Gastroesophageal sphincter (tissue), 4 donors: ENCODE measurements at regions not wholly inside any gene's neighbourhood (a gene's known extent, or its start where the extent isn't known, plus 50 kb on each side); places are given as distances from the start of the nearest gene placed in this dataset.

ENCODE experiments used
- ATAC-seq: fragments of 150-250 bp; one replicate; pipeline ENCODE4 v1.9.1; 2016; ENCODE audit warnings: mild to moderate bottlenecking, moderate library complexity
- H3K27ac ChIP-seq, 4 donors: fragments of 200-600 bp; sonication (generic) in 3 of 4; 1 replicate in 3 of 4; 2 replicates in 1 of 4; pipeline ENCODE4 v1.5.1; 2016 to 2019
- H3K27me3 ChIP-seq: fragments of 200-600 bp; sonication (generic); one replicate; pipeline ENCODE4 v1.5.1; 2019
- H3K36me3 ChIP-seq, 2 donors: fragments of 200-600 bp; sonication (generic); one replicate each; pipeline ENCODE4 v1.5.1; 2019; ENCODE audit warnings: control low read depth in 1 of 2
- H3K4me1 ChIP-seq, 3 donors: fragments of 200-600 bp; sonication (generic); 1 replicate in 2 of 3; 2 replicates in 1 of 3; pipeline ENCODE4 v1.5.1; 2016 to 2019; ENCODE audit warnings: control low read depth in 2 of 3
- H3K4me3 ChIP-seq, 2 donors: fragments of 200-600 bp; sonication (generic); one replicate each; pipeline ENCODE4 v1.5.1; 2019; ENCODE audit warnings: mild to moderate bottlenecking in 1 of 2, moderate library complexity in 1 of 2
- H3K9me3 ChIP-seq, 3 donors: fragments of 200-600 bp; sonication (generic); one replicate each; pipeline ENCODE4 v1.5.1; 2017 to 2019; ENCODE audit warnings: control low read depth in 2 of 3
- EP300 ChIP-seq: sonication (generic); formaldehyde crosslinking; IDR thresholded peaks from one replicate; pipeline ENCODE4 v1.6.1; 2017; ENCODE audit warnings: antibody characterized with exemption, mild to moderate bottlenecking
- POLR2A ChIP-seq, 2 donors: fragments of 450-650 bp; IDR thresholded peaks; one replicate each; pipeline ENCODE4 v1.6.1; 2017; ENCODE audit warnings: antibody characterized with exemption in 2 of 2, mild to moderate bottlenecking in 2 of 2, moderate library complexity in 1 of 2
- POLR2AphosphoS5 ChIP-seq: sonication (generic); formaldehyde crosslinking; IDR thresholded peaks from one replicate; pipeline ENCODE4 v1.6.1; 2017; ENCODE audit warnings: antibody characterized with exemption
- WGBS, 2 donors: methylation state at CpG; one replicate each; pipeline ENCODE4 v1.1.5; 2018; ENCODE audit warnings: low coverage in 1 of 2; 5-methylcytosine and 5-hydroxymethylcytosine counted together
- TF ChIP-seq, protein P1 (sequence below), 4 experiments: fragments of 200-600 bp in 2 of 4; fragments of 450-650 bp in 2 of 4; sonication (generic) in 1 of 4; IDR thresholded peaks; one replicate each; pipeline ENCODE4 v1.5.1; 2017 to 2019; ENCODE audit warnings: antibody characterized with exemption in 4 of 4, mild to moderate bottlenecking in 2 of 4, moderate library complexity in 2 of 4

DNA sequence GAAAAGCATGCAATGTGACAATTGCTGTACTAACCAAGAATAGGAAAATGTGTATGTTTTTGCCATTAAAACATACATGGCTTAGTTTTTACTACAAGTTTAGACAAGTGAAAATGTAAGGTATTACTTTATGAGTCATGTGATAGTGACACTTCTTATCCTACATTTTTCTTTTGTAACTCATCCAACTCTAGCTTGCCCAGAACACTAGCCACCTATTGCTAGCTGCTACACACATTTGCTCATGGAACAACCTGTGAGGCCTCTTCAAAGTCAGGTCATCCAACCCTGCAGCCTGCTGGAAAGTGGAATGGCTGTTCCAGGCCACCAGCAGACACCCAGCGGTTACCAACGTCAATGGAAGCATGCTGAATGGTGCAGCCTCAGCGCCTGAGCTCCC lies 1043.9 kb downstream of the TMEM182 start:
- H3K4me1 ChIP-seq, result no peaks in the 10 kb centered on the region
- no peak overlapping the region for H3K27ac ChIP-seq
- WGBS, 2 donors, result 78 to 80% methylated on average over 2 to 3 of the region's 3 CpGs
- no peaks in the 10 kb centered on the region for H3K9me3 ChIP-seq
- no peak for ATAC-seq
- no peak overlapping the region for H3K4me3 ChIP-seq
- no peaks in the 10 kb centered on the region for H3K27me3 ChIP-seq
- TF ChIP-seq EP300, result no peak
- TF ChIP-seq, protein P1, sequence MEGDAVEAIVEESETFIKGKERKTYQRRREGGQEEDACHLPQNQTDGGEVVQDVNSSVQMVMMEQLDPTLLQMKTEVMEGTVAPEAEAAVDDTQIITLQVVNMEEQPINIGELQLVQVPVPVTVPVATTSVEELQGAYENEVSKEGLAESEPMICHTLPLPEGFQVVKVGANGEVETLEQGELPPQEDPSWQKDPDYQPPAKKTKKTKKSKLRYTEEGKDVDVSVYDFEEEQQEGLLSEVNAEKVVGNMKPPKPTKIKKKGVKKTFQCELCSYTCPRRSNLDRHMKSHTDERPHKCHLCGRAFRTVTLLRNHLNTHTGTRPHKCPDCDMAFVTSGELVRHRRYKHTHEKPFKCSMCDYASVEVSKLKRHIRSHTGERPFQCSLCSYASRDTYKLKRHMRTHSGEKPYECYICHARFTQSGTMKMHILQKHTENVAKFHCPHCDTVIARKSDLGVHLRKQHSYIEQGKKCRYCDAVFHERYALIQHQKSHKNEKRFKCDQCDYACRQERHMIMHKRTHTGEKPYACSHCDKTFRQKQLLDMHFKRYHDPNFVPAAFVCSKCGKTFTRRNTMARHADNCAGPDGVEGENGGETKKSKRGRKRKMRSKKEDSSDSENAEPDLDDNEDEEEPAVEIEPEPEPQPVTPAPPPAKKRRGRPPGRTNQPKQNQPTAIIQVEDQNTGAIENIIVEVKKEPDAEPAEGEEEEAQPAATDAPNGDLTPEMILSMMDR (IDR thresholded peaks at IDR 0.05), result no peak
- no peak for TF ChIP-seq POLR2AphosphoS5
- TF ChIP-seq POLR2A (IDR thresholded peaks at IDR 0.05), result no peak
- H3K36me3 ChIP-seq, result no peaks in the 10 kb centered on the region

- Histone ChIP-seq H3K9me3 (no peaks in the 10 kb centered on the region), H3K36me3 (no peaks in the 10 kb centered on the region), H3K27me3 (no peaks in the 10 kb centered on the region), H3K27ac (no peak overlapping the region), H3K4me1 (no peaks in the 10 kb centered on the region), H3K4me3 (no peak overlapping the region)
- TF ChIP-seq, protein P1 (IDR thresholded peaks at IDR 0.05), result no peak
- no peak for TF ChIP-seq POLR2A (IDR thresholded peaks at IDR 0.05)
- no peak for TF ChIP-seq EP300
- TF ChIP-seq POLR2AphosphoS5, result no peak
- 52 to 63% methylated on average over 8 of the region's 8 CpGs for WGBS, 2 donors
- no peak for ATAC-seq
Observed at GRCh38 chr2:103808814-103809213, 1045.1 kb upstream of the POU3F3 start.

GRCh38 chr2:103809415-103809814 lies 1044.5 kb upstream of the POU3F3 start:
- no peak for ATAC-seq
- WGBS, 2 donors, result 44 to 64% methylated on average over 7 of the region's 7 CpGs
- no peaks in the 10 kb centered on the region for H3K9me3 ChIP-seq
- no peak overlapping the region for H3K27ac ChIP-seq
- H3K4me3 ChIP-seq, result no peak overlapping the region
- no peaks in the 10 kb centered on the region for H3K4me1 ChIP-seq
- H3K27me3 ChIP-seq, result no peaks in the 10 kb centered on the region
- H3K36me3 ChIP-seq, result no peaks in the 10 kb centered on the region
- no peak for TF ChIP-seq POLR2AphosphoS5
- no peak for TF ChIP-seq POLR2A (IDR thresholded peaks at IDR 0.05)
- no peak for TF ChIP-seq EP300
- TF ChIP-seq, protein P1 (IDR thresholded peaks at IDR 0.05), result no peak

GRCh38 chr2:103809941-103810441 lies 1043.9 kb upstream of the POU3F3 start:
- Histone ChIP-seq H3K27ac (no peak overlapping the region), H3K9me3 (no peaks in the 10 kb centered on the region), H3K36me3 (no peaks in the 10 kb centered on the region), H3K4me3 (no peak overlapping the region), H3K4me1 (no peaks in the 10 kb centered on the region), H3K27me3 (no peaks in the 10 kb centered on the region)
- no peak for ATAC-seq
- WGBS, 2 donors, result 31% methylated on average over 4 to 5 of the region's 7 CpGs
- TF ChIP-seq, protein P1 (IDR thresholded peaks at IDR 0.05), result no peak
- TF ChIP-seq POLR2A (IDR thresholded peaks at IDR 0.05) (no peak), EP300 (no peak), POLR2AphosphoS5 (no peak)

DNA sequence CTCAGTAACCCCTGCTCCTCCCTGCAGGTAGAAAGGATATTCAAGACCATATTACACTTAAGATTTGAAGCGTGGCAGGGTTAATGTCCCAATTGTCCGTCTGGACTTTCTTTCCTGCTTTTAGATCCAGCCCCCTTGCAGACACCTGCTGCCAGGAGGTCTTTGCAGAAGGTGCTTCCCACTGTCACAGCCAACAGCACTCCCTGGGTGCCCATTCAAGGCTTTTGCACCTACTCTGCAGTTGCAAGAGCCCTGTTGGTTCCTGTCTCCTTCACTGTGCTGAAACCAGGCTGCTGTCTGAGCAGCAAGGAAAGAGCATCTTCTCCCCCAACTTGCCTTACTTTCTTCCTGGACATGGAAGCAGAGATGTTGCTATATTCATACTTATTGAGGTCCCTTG lies 1043.0 kb upstream of the POU3F3 start:
- no peaks in the 10 kb centered on the region for H3K36me3 ChIP-seq
- H3K4me3 ChIP-seq, result no peak overlapping the region
- 54 to 56% methylated on average over 2 of the region's 2 CpGs for WGBS, 2 donors
- H3K27me3 ChIP-seq, result no peaks in the 10 kb centered on the region
- no peak for TF ChIP-seq POLR2AphosphoS5
- TF ChIP-seq EP300, result no peak
- TF ChIP-seq, protein P1 (IDR thresholded peaks at IDR 0.05), result no peak
- no peak for TF ChIP-seq POLR2A (IDR thresholded peaks at IDR 0.05)
- no peaks in the 10 kb centered on the region for H3K9me3 ChIP-seq
- no peak overlapping the region for H3K27ac ChIP-seq
- ATAC-seq, result no peak
- no peaks in the 10 kb centered on the region for H3K4me1 ChIP-seq
